ENCODE measurements at regions not wholly inside any gene's neighbourhood (a gene's known extent, or its start where the extent isn't known, plus 50 kb on each side); places are given as distances from the start of the nearest gene placed in this dataset.

GRCh38 chr5:26740182-26740581 is 298.2 kb downstream of the CDH9 start:
- no peak overlapping the region for H3K4me3 Mint-ChIP-seq
- no peak overlapping the region for H3K9ac ChIP-seq (ENCODE audit: extremely low read depth, insufficient read length, low read length)
- no peak overlapping the region for H3K27ac Mint-ChIP-seq
- no peak overlapping the region for H2BK12ac ChIP-seq (ENCODE audit: insufficient read length, low read depth, low read length)
- H2AK5ac ChIP-seq (ENCODE audit: insufficient read length, low read length): no peak overlapping the region
- H3K14ac ChIP-seq (ENCODE audit: insufficient read depth, low read length): no peak overlapping the region
- no peak overlapping the region for H3K18ac ChIP-seq (ENCODE audit: insufficient read length, low read depth, low read length)
- no peaks in the 10 kb centered on the region for H3K79me2 ChIP-seq (ENCODE audit: insufficient read depth, low read length)
- no peak overlapping the region for H3K4me2 ChIP-seq (ENCODE audit: insufficient read depth, insufficient read length, low read length)
- H3K23me2 ChIP-seq (ENCODE audit: insufficient read length, low read depth, low read length, poor library complexity, severe bottlenecking): no peaks in the 10 kb centered on the region
- H4K8ac ChIP-seq (replicated peaks; ENCODE audit: insufficient read length, low read depth, low read length): no peak overlapping the region
- no peak overlapping the region for H3T11ph ChIP-seq (ENCODE audit: low read length)
- no peak overlapping the region for H2BK15ac ChIP-seq (ENCODE audit: low read depth, low read length)
- no peaks in the 10 kb centered on the region for H3K27me3 Mint-ChIP-seq (ENCODE audit: low read depth)
- no peaks in the 10 kb centered on the region for H3K79me1 ChIP-seq (ENCODE audit: insufficient read depth, low read depth, low read length, poor library complexity, severe bottlenecking)
- no peaks in the 10 kb centered on the region for H3K27me3 ChIP-seq (ENCODE audit: insufficient read depth, low read length)
- H4K20me1 ChIP-seq (ENCODE audit: control insufficient read depth, insufficient read depth, insufficient read length): no peaks in the 10 kb centered on the region
- H2AFZ ChIP-seq (ENCODE audit: low read length): no peak overlapping the region
- no peaks in the 10 kb centered on the region for H3K9me3 ChIP-seq (ENCODE audit: control insufficient read depth, low read depth, low read length)
- no peaks in the 10 kb centered on the region for H3K4me1 Mint-ChIP-seq
- H3K9me3 Mint-ChIP-seq: 0 out of 5 replicates have a peak, but pooled peaks cover 0 to 2% of the 10 kb centered on the region in 2 experiments
- H2BK120ac ChIP-seq (ENCODE audit: low read depth, low read length, poor library complexity, severe bottlenecking): no peak overlapping the region
- H3K23ac ChIP-seq (ENCODE audit: insufficient read length, low read depth, low read length): no peak overlapping the region
- no peak overlapping the region for H3K56ac ChIP-seq (ENCODE audit: insufficient read length, low read depth, low read length)
- H4K91ac ChIP-seq (ENCODE audit: insufficient read length, low read depth, low read length): no peak overlapping the region
- no peaks in the 10 kb centered on the region for H3K36me3 Mint-ChIP-seq (ENCODE audit: insufficient read depth in 1 of 3, low read depth in 3 of 3)
- H2BK5ac ChIP-seq (ENCODE audit: insufficient read length, low read length): no peak overlapping the region
- no peak for DNase-seq
- H3K4ac ChIP-seq (ENCODE audit: low read depth, low read length): no peak overlapping the region
- H4K5ac ChIP-seq (ENCODE audit: insufficient read length, low read depth, low read length): no peak overlapping the region
- no peak overlapping the region for H2BK20ac ChIP-seq (ENCODE audit: low read depth, low read length, poor library complexity, severe bottlenecking)
- no peak overlapping the region for H3K27ac ChIP-seq (ENCODE audit: insufficient read length, low read depth, low read length)
- TF ChIP-seq, protein P1, sequence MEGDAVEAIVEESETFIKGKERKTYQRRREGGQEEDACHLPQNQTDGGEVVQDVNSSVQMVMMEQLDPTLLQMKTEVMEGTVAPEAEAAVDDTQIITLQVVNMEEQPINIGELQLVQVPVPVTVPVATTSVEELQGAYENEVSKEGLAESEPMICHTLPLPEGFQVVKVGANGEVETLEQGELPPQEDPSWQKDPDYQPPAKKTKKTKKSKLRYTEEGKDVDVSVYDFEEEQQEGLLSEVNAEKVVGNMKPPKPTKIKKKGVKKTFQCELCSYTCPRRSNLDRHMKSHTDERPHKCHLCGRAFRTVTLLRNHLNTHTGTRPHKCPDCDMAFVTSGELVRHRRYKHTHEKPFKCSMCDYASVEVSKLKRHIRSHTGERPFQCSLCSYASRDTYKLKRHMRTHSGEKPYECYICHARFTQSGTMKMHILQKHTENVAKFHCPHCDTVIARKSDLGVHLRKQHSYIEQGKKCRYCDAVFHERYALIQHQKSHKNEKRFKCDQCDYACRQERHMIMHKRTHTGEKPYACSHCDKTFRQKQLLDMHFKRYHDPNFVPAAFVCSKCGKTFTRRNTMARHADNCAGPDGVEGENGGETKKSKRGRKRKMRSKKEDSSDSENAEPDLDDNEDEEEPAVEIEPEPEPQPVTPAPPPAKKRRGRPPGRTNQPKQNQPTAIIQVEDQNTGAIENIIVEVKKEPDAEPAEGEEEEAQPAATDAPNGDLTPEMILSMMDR (conservative IDR thresholded peaks at IDR 0.05): no peak
- no peaks in the 10 kb centered on the region for H3K4me1 ChIP-seq (ENCODE audit: insufficient read depth, low read length)
